HEK293 (cell line): ENCODE measurements at regions not wholly inside any gene's neighbourhood (a gene's known extent, or its start where the extent isn't known, plus 50 kb on each side); places are given as distances from the start of the nearest gene placed in this dataset.

Source experiments
- GLI4 ChIP-seq: fragments of 450-650 bp; formaldehyde crosslinking; IDR thresholded peaks from 2 replicates; pipeline ENCODE4 v1.5.1; 2016; ENCODE audit warnings: missing biosample characterization, missing genetic modification characterization
- KLF16 ChIP-seq: fragments of 450-650 bp; formaldehyde crosslinking; IDR thresholded peaks from 2 replicates; pipeline ENCODE4 v1.5.1; 2017; ENCODE audit warnings: missing biosample characterization, missing genetic modification characterization
- ZBTB21 ChIP-seq: fragments of 450-650 bp; formaldehyde crosslinking; IDR thresholded peaks from 2 replicates; pipeline ENCODE4 v1.5.1; 2017; ENCODE audit warnings: missing biosample characterization, missing genetic modification characterization
- ZNF335 ChIP-seq: fragments of 450-650 bp; formaldehyde crosslinking; conservative IDR thresholded peaks from 2 replicates; pipeline ENCODE4 v1.5.1; 2016; ENCODE audit warnings: missing biosample characterization, missing genetic modification characterization
- ZNF510 ChIP-seq: fragments of 450-650 bp; formaldehyde crosslinking; IDR thresholded peaks from 2 replicates; pipeline ENCODE4 v1.5.1; 2018; ENCODE audit warnings: mild to moderate bottlenecking, missing genetic modification characterization, missing biosample characterization; ENCODE audit not compliant: insufficient replicate concordance
- ZNF776 ChIP-seq: fragments of 450-650 bp; formaldehyde crosslinking; IDR thresholded peaks from 2 replicates; pipeline ENCODE4 v1.5.0; 2017; ENCODE audit warnings: missing biosample characterization, missing genetic modification characterization, borderline replicate concordance
- TF ChIP-seq, protein P1 (sequence below): fragments of 450-650 bp; formaldehyde crosslinking; IDR thresholded peaks from 2 replicates; pipeline ENCODE4 v1.5.1; 2016; ENCODE audit warnings: missing biosample characterization, missing genetic modification characterization

DNA sequence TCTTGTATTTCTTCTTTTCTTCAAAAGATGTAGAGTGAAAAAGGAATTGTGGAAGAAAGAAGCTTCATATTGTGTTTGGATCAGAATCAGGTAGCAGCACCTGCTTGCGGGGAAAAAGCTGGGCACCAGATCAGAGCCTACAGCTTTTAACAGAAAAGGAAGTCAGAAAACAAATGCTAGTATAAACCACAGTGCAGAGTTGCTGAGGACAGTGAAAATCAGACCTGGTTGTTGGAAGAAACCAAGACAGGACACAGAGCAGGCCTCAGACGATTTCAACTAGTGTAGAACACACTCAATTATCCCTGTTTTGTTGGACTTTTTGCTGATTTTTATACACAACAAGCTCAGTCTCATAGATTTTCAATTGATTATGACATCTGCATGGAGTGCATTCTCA is 221.4 kb downstream of the PTN start:
- no peak for TF ChIP-seq ZBTB21 (tag by site-specific recombination)
- TF ChIP-seq ZNF335 = no peak
- TF ChIP-seq, protein P1, sequence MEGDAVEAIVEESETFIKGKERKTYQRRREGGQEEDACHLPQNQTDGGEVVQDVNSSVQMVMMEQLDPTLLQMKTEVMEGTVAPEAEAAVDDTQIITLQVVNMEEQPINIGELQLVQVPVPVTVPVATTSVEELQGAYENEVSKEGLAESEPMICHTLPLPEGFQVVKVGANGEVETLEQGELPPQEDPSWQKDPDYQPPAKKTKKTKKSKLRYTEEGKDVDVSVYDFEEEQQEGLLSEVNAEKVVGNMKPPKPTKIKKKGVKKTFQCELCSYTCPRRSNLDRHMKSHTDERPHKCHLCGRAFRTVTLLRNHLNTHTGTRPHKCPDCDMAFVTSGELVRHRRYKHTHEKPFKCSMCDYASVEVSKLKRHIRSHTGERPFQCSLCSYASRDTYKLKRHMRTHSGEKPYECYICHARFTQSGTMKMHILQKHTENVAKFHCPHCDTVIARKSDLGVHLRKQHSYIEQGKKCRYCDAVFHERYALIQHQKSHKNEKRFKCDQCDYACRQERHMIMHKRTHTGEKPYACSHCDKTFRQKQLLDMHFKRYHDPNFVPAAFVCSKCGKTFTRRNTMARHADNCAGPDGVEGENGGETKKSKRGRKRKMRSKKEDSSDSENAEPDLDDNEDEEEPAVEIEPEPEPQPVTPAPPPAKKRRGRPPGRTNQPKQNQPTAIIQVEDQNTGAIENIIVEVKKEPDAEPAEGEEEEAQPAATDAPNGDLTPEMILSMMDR (tag by site-specific recombination) = no peak
- no peak for TF ChIP-seq KLF16 (tag by site-specific recombination)
- no peak for TF ChIP-seq GLI4 (tag by site-specific recombination)
- TF ChIP-seq ZNF510 (tag by site-specific recombination) = no peak
- TF ChIP-seq ZNF776 = no peak
